ENCODE measurements at regions not wholly inside any gene's neighbourhood (a gene's known extent, or its start where the extent isn't known, plus 50 kb on each side); places are given as distances from the start of the nearest gene placed in this dataset.

GRCh38 chrX:81489987-81490386, 288.1 kb downstream of the SH3BGRL start:
- DNase-seq (ENCODE audit: low spot score): no peak

GRCh38 chrX:81527881-81528440, 326.1 kb downstream of the SH3BGRL start:
- no peak for DNase-seq (ENCODE audit: low spot score)

- DNase-seq (ENCODE audit: low spot score): no peak
Observed at GRCh38 chrX:81537723-81538122, 335.8 kb downstream of the SH3BGRL start.

GRCh38 chrX:81542255-81542654, 340.4 kb downstream of the SH3BGRL start:
- no peak for DNase-seq (ENCODE audit: low spot score)

- no peak for DNase-seq (ENCODE audit: low spot score)
Observed at GRCh38 chrX:81556880-81557279, 355.0 kb downstream of the SH3BGRL start.

- no peak for DNase-seq (ENCODE audit: low spot score)
Observed at GRCh38 chrX:81564851-81565250, 362.9 kb downstream of the SH3BGRL start.

GRCh38 chrX:81577028-81577427, 375.1 kb downstream of the SH3BGRL start:
- no peak for DNase-seq (ENCODE audit: low spot score)

GRCh38 chrX:81586096-81586495, 384.2 kb downstream of the SH3BGRL start:
- no peak for DNase-seq (ENCODE audit: low spot score)

GRCh38 chrX:81615979-81616378, 414.1 kb downstream of the SH3BGRL start:
- DNase-seq (ENCODE audit: low spot score): no peak

- no peak for DNase-seq (ENCODE audit: low spot score)
Observed at GRCh38 chrX:81662381-81662780, 460.5 kb downstream of the SH3BGRL start.

GRCh38 chrX:81708487-81708886, 506.6 kb downstream of the SH3BGRL start:
- peak; percentile 3 for DNase-seq (ENCODE audit: low spot score)

- DNase-seq (ENCODE audit: low spot score): no peak
Observed at GRCh38 chrX:81728622-81729021, 526.7 kb downstream of the SH3BGRL start.

GRCh38 chrX:81729269-81729777, 527.4 kb downstream of the SH3BGRL start:
- DNase-seq (ENCODE audit: low spot score): no peak

- no peak for DNase-seq (ENCODE audit: low spot score)
Observed at GRCh38 chrX:81779701-81780100, 577.8 kb downstream of the SH3BGRL start.

GRCh38 chrX:81791086-81791485, 589.2 kb downstream of the SH3BGRL start:
- DNase-seq (ENCODE audit: low spot score): no peak

All from SW480 (cell line).